ENCODE measurements at regions not wholly inside any gene's neighbourhood (a gene's known extent, or its start where the extent isn't known, plus 50 kb on each side); places are given as distances from the start of the nearest gene placed in this dataset.

GRCh38 chr21:32172106-32172505 lies 106.7 kb downstream of the MIS18A start:
- no peaks in the 10 kb centered on the region for H3K4me1 Mint-ChIP-seq (ENCODE audit: unreplicated experiment)
- TF ChIP-seq CTCF (conservative IDR thresholded peaks at IDR 0.05): no peak
- H3K4me3 Mint-ChIP-seq: no peak overlapping the region
- DNase-seq (ENCODE audit: extremely low spot score, unreplicated experiment): no peak
- no peaks in the 10 kb centered on the region for H3K9me3 Mint-ChIP-seq
- H3K36me3 Mint-ChIP-seq: no peaks in the 10 kb centered on the region
- H3K27ac Mint-ChIP-seq: no peak overlapping the region
- no peaks in the 10 kb centered on the region for H3K27me3 Mint-ChIP-seq

- DNase-seq (ENCODE audit: extremely low spot score, unreplicated experiment): no peak
- Mint-ChIP-seq H3K36me3 (no peaks in the 10 kb centered on the region), H3K27ac (no peak overlapping the region), H3K4me1 (ENCODE audit: unreplicated experiment) (no peaks in the 10 kb centered on the region), H3K4me3 (no peak overlapping the region), H3K9me3 (no peaks in the 10 kb centered on the region), H3K27me3 (no peaks in the 10 kb centered on the region)
- no peak for TF ChIP-seq CTCF (conservative IDR thresholded peaks at IDR 0.05)
These were observed 111.3 kb downstream of the MIS18A start for GRCh38 chr21:32167513-32167912.

GRCh38 chr21:32163386-32163785 lies 115.5 kb downstream of the MIS18A start:
- no peaks in the 10 kb centered on the region for H3K4me1 Mint-ChIP-seq (ENCODE audit: unreplicated experiment)
- no peak for DNase-seq (ENCODE audit: extremely low spot score, unreplicated experiment)
- no peak for TF ChIP-seq CTCF (conservative IDR thresholded peaks at IDR 0.05)
- H3K27me3 Mint-ChIP-seq: no peaks in the 10 kb centered on the region
- H3K27ac Mint-ChIP-seq: no peak overlapping the region
- no peaks in the 10 kb centered on the region for H3K9me3 Mint-ChIP-seq
- no peak overlapping the region for H3K4me3 Mint-ChIP-seq
- H3K36me3 Mint-ChIP-seq: no peaks in the 10 kb centered on the region

- TF ChIP-seq CTCF (conservative IDR thresholded peaks at IDR 0.05): no peak
- Mint-ChIP-seq H3K9me3 (no peaks in the 10 kb centered on the region), H3K4me3 (no peak overlapping the region), H3K27ac (no peak overlapping the region), H3K4me1 (ENCODE audit: unreplicated experiment) (no peaks in the 10 kb centered on the region), H3K27me3 (no peaks in the 10 kb centered on the region), H3K36me3 (no peaks in the 10 kb centered on the region)
- no peak for DNase-seq (ENCODE audit: extremely low spot score, unreplicated experiment)
These were observed 116.0 kb downstream of the MIS18A start for GRCh38 chr21:32162727-32163320.

GRCh38 chr21:32155226-32155625 lies 123.6 kb downstream of the MIS18A start:
- no peak for DNase-seq (ENCODE audit: extremely low spot score, unreplicated experiment)
- Mint-ChIP-seq H3K9me3 (no peaks in the 10 kb centered on the region), H3K27me3 (no peaks in the 10 kb centered on the region), H3K36me3 (no peaks in the 10 kb centered on the region), H3K27ac (no peak overlapping the region), H3K4me1 (ENCODE audit: unreplicated experiment) (peaks cover 4% of the 10 kb centered on the region), H3K4me3 (no peak overlapping the region)
- no peak for TF ChIP-seq CTCF (conservative IDR thresholded peaks at IDR 0.05)

GRCh38 chr21:32147041-32147440 lies 131.8 kb downstream of the MIS18A start:
- no peak overlapping the region for H3K4me3 Mint-ChIP-seq
- H3K4me1 Mint-ChIP-seq (ENCODE audit: unreplicated experiment): peaks cover 23% of the 10 kb centered on the region
- TF ChIP-seq CTCF (conservative IDR thresholded peaks at IDR 0.05): no peak
- no peak for DNase-seq (ENCODE audit: extremely low spot score, unreplicated experiment)
- no peaks in the 10 kb centered on the region for H3K27me3 Mint-ChIP-seq
- peaks cover 12% of the 10 kb centered on the region for H3K9me3 Mint-ChIP-seq
- no peaks in the 10 kb centered on the region for H3K36me3 Mint-ChIP-seq
- H3K27ac Mint-ChIP-seq: no peak overlapping the region
